H1 (cell line): ENCODE measurements at regions not wholly inside any gene's neighbourhood (a gene's known extent, or its start where the extent isn't known, plus 50 kb on each side); places are given as distances from the start of the nearest gene placed in this dataset.

Experiments used
- ATF2 ChIP-seq: IDR thresholded peaks from 2 replicates; pipeline ENCODE4 v1.6.1; 2012; ENCODE audit warnings: low read length, inconsistent platforms
- ATF3 ChIP-seq: IDR thresholded peaks from 2 replicates; pipeline ENCODE4 v1.6.1; 2011; ENCODE audit warnings: low read depth, mild to moderate bottlenecking, low read length; ENCODE audit not compliant: insufficient read depth
- CHD1 ChIP-seq: IDR thresholded peaks from 2 replicates; pipeline ENCODE4 v1.6.1; 2012; ENCODE audit warnings: low read depth, low read length, improper control_type of control experiment
- CHD2 ChIP-seq: IDR thresholded peaks from 2 replicates; pipeline ENCODE4 v1.6.1; 2012; ENCODE audit warnings: low read length, improper control_type of control experiment
- CTCF ChIP-seq, 3 experiments: IDR thresholded peaks; 1 replicate in 2 of 3; 2 replicates in 1 of 3; pipeline versions ENCODE4 v1.5.1 to v1.6.1; 2011; ENCODE audit warnings: low read length in 3 of 3, mild to moderate bottlenecking in 3 of 3, inconsistent platforms in 2 of 3, low read depth in 1 of 3, moderate library complexity in 1 of 3; ENCODE audit not compliant: insufficient read depth in 1 of 3; ENCODE audit errors: control extremely low read depth in 1 of 3
- EGR1 ChIP-seq: IDR thresholded peaks from 2 replicates; pipeline ENCODE4 v1.6.1; 2011; ENCODE audit warnings: low read depth, low read length, borderline replicate concordance
- JUND ChIP-seq: IDR thresholded peaks from 2 replicates; pipeline ENCODE4 v1.6.1; 2011; ENCODE audit warnings: mild to moderate bottlenecking, improper control_type of control experiment, low read length
- KDM5A ChIP-seq: fragments of 200-600 bp; IDR thresholded peaks from 2 replicates; pipeline ENCODE4 v1.7.1; 2012; ENCODE audit warnings: mild to moderate bottlenecking, low read length, inconsistent platforms, mixed read lengths
- MAX ChIP-seq: IDR thresholded peaks from 2 replicates; pipeline ENCODE4 v1.6.1; 2012; ENCODE audit warnings: inconsistent platforms
- NRF1 ChIP-seq: IDR thresholded peaks from 2 replicates; pipeline ENCODE4 v1.6.1; 2011; ENCODE audit warnings: mild to moderate bottlenecking, low read depth, low read length, improper control_type of control experiment
- POU5F1 ChIP-seq: IDR thresholded peaks from 2 replicates; pipeline ENCODE4 v1.6.1; 2011; ENCODE audit warnings: low read depth, mild to moderate bottlenecking, low read length, moderate library complexity
- RAD21 ChIP-seq, 2 experiments: IDR thresholded peaks in 1 of 2; conservative IDR thresholded peaks in 1 of 2; 2 replicates each; pipeline ENCODE4 v1.6.1; 2011; ENCODE audit warnings: low read depth in 2 of 2, low read length in 2 of 2, improper control_type of control experiment in 1 of 2, inconsistent platforms in 1 of 2, mild to moderate bottlenecking in 1 of 2, moderate library complexity in 1 of 2
- RFX5 ChIP-seq: IDR thresholded peaks from 2 replicates; pipeline ENCODE4 v1.6.1; 2011; ENCODE audit warnings: low read depth, low read length, improper control_type of control experiment, borderline replicate concordance
- SIN3A ChIP-seq, 2 experiments: IDR thresholded peaks in 1 of 2; conservative IDR thresholded peaks in 1 of 2; 2 replicates each; pipeline ENCODE4 v1.6.1; 2011 to 2012; ENCODE audit warnings: low read length in 2 of 2, improper control_type of control experiment in 1 of 2, low read depth in 1 of 2, mild to moderate bottlenecking in 1 of 2

- TF ChIP-seq POU5F1 (no peak), MAX (no peak), CTCF (IDR thresholded peaks at IDR 0.05; ENCODE audit: control extremely low read depth in 1 of 3, insufficient read depth in 1 of 3, low read depth in 1 of 3, low read length in 3 of 3) (no peak), RAD21 (IDR thresholded peaks at IDR 0.05 in 1 of 2, conservative IDR thresholded peaks at IDR 0.05 in 1 of 2; ENCODE audit: low read depth in 2 of 2, low read length in 2 of 2) (no peak), NRF1 (no peak), CHD2 (no peak), RFX5 (no peak), JUND (no peak), ATF2 (no peak), ATF3 (no peak), CHD1 (no peak), SIN3A (conservative IDR thresholded peaks at IDR 0.05 in 1 of 2, IDR thresholded peaks at IDR 0.05 in 1 of 2; ENCODE audit: low read depth in 1 of 2, low read length in 2 of 2) (no peak), EGR1 (no peak), KDM5A (no peak)
Measured at GRCh38 chr1:163589735-163590134, 268.0 kb downstream of the NUF2 start.
